Immature natural killer cell (primary cell): ENCODE measurements at regions not wholly inside any gene's neighbourhood (a gene's known extent, or its start where the extent isn't known, plus 50 kb on each side); places are given as distances from the start of the nearest gene placed in this dataset.

Source experiments
- DNase-seq, 3 donors: peaks; one replicate each; pipeline ENCODE4 v3.0.0; 2022; ENCODE audit warnings: mixed read lengths in 1 of 3
- H3K27ac Mint-ChIP-seq, 6 donors: one replicate each; pipeline ENCODE4 v1.8.0; 2020; ENCODE audit warnings: mixed read lengths in 6 of 6, mild to moderate bottlenecking in 5 of 6, inconsistent platforms in 4 of 6, moderate library complexity in 3 of 6
- H3K27me3 Mint-ChIP-seq, 3 donors: one replicate each; pipeline ENCODE4 v1.8.0; 2020 to 2021; ENCODE audit warnings: low read depth in 3 of 3, mild to moderate bottlenecking in 3 of 3, mixed read lengths in 3 of 3, moderate library complexity in 3 of 3, inconsistent platforms in 1 of 3
- H3K36me3 Mint-ChIP-seq, 3 donors: one replicate each; pipeline ENCODE4 v1.8.0; 2020; ENCODE audit warnings: mixed read lengths in 3 of 3, inconsistent platforms in 2 of 3, mild to moderate bottlenecking in 2 of 3
- H3K4me1 Mint-ChIP-seq, 2 donors: one replicate each; pipeline ENCODE4 v1.8.0; 2020; ENCODE audit warnings: inconsistent platforms in 2 of 2, mild to moderate bottlenecking in 2 of 2, mixed read lengths in 2 of 2, moderate library complexity in 1 of 2
- H3K4me3 Mint-ChIP-seq, 5 donors: one replicate each; pipeline ENCODE4 v1.8.0; 2020; ENCODE audit warnings: mild to moderate bottlenecking in 5 of 5, mixed read lengths in 5 of 5, inconsistent platforms in 3 of 5, moderate library complexity in 3 of 5
- H3K9me3 Mint-ChIP-seq, 6 donors: one replicate each; pipeline ENCODE4 v1.8.0; 2020; ENCODE audit warnings: mild to moderate bottlenecking in 6 of 6, mixed read lengths in 6 of 6, inconsistent platforms in 4 of 6, moderate library complexity in 3 of 6

DNA sequence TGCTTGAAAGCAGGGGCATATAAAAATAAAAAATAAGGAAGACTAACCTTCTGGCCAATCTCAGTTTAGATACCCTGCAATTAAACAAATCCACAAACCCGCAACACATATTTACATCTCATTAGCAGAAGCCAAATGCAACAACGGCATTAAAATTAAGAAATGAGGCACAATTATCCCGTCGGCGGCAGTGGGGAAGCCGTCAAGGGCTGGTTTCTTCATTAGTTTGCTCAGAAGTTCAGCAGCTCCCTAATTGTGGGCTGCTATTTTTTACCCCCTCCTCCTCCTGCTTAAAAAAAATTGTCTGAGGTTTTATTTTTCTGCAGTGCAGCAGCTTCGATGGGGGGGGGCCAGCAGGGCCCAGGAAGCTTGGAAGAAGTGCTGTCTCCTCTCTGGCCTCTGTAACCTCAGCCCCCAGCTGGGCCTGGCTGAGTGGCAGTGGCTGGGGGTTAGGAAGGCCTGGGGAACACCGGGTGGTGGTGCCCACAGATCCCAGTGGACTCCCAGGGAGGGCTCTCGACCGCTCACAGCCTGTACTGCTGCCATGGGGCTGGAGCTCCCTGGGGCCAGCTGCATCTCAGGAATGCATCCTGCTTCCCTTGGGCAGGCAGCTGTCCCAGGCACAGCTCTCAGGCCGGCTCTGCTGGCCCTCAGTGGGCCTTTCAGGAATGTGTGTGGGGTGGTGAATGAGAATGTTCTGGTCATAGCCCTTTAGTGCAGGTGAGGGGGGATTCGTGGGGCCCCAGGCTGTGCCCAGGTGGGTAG, 148.7 kb upstream of the B3GAT1 start:
- H3K27me3 Mint-ChIP-seq: peaks cover 0 to 3% (median 0%) of the 10 kb centered on the region in 3 donors
- H3K9me3 Mint-ChIP-seq: no peaks in the 10 kb centered on the region
- no peak for DNase-seq
- no peak overlapping the region for H3K4me3 Mint-ChIP-seq
- peaks cover 8 to 11% of the 10 kb centered on the region in 2 donors for H3K4me1 Mint-ChIP-seq
- H3K36me3 Mint-ChIP-seq: no peaks in the 10 kb centered on the region
- peak overlapping the region in 1 of 6 donors; percentile 18 for H3K27ac Mint-ChIP-seq

DNA sequence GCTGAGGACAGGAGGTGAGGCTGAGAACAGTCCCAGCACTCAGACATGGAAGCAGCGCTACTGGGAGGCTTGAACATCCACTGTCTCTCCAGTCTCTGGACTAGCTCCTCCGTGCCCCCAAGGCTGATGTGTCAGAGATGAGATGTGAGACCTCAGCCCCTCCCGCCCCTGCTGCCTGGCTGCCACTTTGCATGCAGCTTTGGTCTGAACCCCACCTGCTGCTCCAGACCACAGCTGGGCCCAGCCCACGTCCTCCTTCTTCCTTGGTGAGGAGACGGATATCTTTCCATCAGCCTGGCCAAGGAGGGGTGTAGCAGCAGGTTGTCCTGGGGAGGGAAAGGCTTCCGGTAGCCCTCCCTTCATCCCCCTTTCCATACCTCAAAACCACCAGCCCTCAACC, 148.0 kb upstream of the B3GAT1 start:
- Mint-ChIP-seq H3K9me3 (no peaks in the 10 kb centered on the region), H3K27me3 (peaks cover 0 to 5% (median 3%) of the 10 kb centered on the region in 3 donors), H3K36me3 (no peaks in the 10 kb centered on the region), H3K4me1 (peaks cover 8 to 11% of the 10 kb centered on the region in 2 donors), H3K27ac (no peak overlapping the region), H3K4me3 (no peak overlapping the region)
- no peak for DNase-seq

DNA sequence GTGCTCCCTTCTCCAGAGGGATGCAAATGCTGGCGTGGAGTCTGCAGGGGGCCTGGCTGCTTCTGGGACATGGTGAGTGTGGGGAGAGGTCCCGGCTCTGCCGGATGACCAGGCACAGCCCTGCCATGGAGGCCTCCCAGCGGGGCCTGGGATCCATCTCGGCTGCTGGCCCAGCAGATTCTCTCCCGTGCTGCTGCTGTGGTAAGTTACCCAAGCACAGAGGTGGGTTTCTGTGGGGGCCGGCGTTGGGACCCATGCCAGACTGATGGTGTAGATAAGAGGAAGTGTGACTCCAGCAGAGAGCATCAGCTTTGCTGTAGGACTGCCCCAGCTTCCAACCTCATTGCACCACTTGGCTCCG, 147.5 kb upstream of the B3GAT1 start:
- H3K36me3 Mint-ChIP-seq: no peaks in the 10 kb centered on the region

GRCh38 chr11:134558916-134559601, 147.0 kb upstream of the B3GAT1 start:
- H3K4me3 Mint-ChIP-seq: no peak overlapping the region
- H3K4me1 Mint-ChIP-seq: peaks cover 8 to 11% of the 10 kb centered on the region in 2 donors
- no peak for DNase-seq
- H3K9me3 Mint-ChIP-seq: no peaks in the 10 kb centered on the region
- H3K27me3 Mint-ChIP-seq: peaks cover 0 to 5% (median 3%) of the 10 kb centered on the region in 3 donors
- peak overlapping the region in 1 of 6 donors; percentile 45 for H3K27ac Mint-ChIP-seq
- H3K36me3 Mint-ChIP-seq: no peaks in the 10 kb centered on the region

More for the DNA sequence above, 147.5 kb upstream of the B3GAT1 start:
- peak overlapping the region in 1 of 6 donors; percentile 45 for H3K27ac Mint-ChIP-seq
- H3K27me3 Mint-ChIP-seq: peaks cover 0 to 5% (median 3%) of the 10 kb centered on the region in 3 donors
- no peaks in the 10 kb centered on the region for H3K9me3 Mint-ChIP-seq
- no peak overlapping the region for H3K4me3 Mint-ChIP-seq
- H3K4me1 Mint-ChIP-seq: peaks cover 8 to 11% of the 10 kb centered on the region in 2 donors
- DNase-seq: no peak

- peaks cover 0 to 5% (median 3%) of the 10 kb centered on the region in 3 donors for H3K27me3 Mint-ChIP-seq
- H3K36me3 Mint-ChIP-seq: no peaks in the 10 kb centered on the region
- H3K27ac Mint-ChIP-seq: peak overlapping the region in 2 of 6 donors; percentile 20 to 36
- no peaks in the 10 kb centered on the region for H3K9me3 Mint-ChIP-seq
- H3K4me3 Mint-ChIP-seq: no peak overlapping the region
- H3K4me1 Mint-ChIP-seq: peaks cover 8 to 11% of the 10 kb centered on the region in 2 donors
- DNase-seq: no peak
Observed at GRCh38 chr11:134558258-134558835, 146.3 kb upstream of the B3GAT1 start.

DNA sequence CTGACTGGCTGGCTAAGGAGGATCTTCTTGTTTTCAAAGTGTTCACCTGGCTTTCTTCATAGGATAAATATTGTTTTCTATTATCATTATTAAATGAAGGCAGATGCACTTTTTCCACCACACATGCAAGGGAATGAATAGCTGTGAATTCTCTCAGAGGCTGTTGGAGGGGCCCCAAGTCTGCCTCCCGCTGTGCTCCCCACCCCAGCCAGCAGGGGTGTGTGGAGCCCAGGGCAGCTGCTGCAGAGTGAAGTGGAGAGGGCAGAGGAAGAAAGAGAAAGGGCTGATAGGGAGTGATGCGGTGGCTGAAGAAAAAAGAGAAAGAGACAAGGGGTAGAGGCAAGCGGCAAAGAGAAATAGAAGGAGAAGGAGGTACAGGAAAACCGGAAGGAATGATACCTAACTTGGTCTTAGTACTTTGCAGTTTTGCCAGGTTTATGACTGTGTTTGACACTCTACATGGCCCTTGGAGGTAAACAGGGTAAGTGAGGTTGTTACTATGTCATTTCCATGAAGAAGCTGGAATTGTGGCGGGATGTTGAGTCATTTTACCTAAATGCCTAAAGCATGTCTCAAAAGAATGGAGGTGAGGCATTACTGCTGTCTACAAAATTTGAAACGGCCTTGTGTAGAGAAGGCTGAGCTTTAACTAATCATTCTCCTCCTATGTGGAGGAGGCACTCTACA, 145.7 kb upstream of the B3GAT1 start:
- Mint-ChIP-seq H3K27ac (no peak overlapping the region), H3K36me3 (no peaks in the 10 kb centered on the region), H3K4me1 (peaks cover 8 to 11% of the 10 kb centered on the region in 2 donors), H3K27me3 (peaks cover 0 to 5% (median 3%) of the 10 kb centered on the region in 3 donors), H3K9me3 (no peaks in the 10 kb centered on the region), H3K4me3 (no peak overlapping the region)
- no peak for DNase-seq

- Mint-ChIP-seq H3K9me3 (no peaks in the 10 kb centered on the region), H3K27me3 (peaks cover 2 to 9% (median 3%) of the 10 kb centered on the region in 3 donors), H3K4me3 (no peak overlapping the region), H3K27ac (no peak overlapping the region), H3K36me3 (no peaks in the 10 kb centered on the region), H3K4me1 (peaks cover 8 to 11% of the 10 kb centered on the region in 2 donors)
- no peak for DNase-seq
Observed at GRCh38 chr11:134556186-134556585, 144.1 kb upstream of the B3GAT1 start.

DNA sequence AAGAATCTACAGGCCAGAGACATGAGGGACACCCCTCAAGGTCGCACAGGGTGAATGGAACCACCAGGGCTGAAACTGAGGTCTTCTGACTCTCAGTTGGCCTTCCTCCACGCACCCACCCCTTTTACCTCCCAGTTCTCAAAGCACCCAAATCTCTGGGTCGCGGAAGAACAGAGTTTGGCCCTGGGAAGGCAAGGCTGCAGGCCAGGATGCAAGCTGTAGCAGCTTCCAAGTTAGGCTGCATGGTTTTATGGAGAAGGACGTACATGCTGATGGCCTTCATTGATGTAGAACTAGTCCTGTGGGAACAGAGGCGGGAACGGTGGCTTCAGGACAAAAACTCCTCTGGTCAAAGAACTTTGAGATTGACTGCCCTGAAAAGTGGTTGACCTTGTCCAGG, 143.5 kb upstream of the B3GAT1 start:
- Mint-ChIP-seq H3K4me3 (no peak overlapping the region), H3K27me3 (peaks cover 2 to 10% (median 5%) of the 10 kb centered on the region in 3 donors), H3K9me3 (peaks cover 0 to 2% (median 0%) of the 10 kb centered on the region in 6 donors), H3K36me3 (no peaks in the 10 kb centered on the region), H3K27ac (no peak overlapping the region), H3K4me1 (peaks cover 8 to 10% of the 10 kb centered on the region in 2 donors)
- DNase-seq: no peak

DNA sequence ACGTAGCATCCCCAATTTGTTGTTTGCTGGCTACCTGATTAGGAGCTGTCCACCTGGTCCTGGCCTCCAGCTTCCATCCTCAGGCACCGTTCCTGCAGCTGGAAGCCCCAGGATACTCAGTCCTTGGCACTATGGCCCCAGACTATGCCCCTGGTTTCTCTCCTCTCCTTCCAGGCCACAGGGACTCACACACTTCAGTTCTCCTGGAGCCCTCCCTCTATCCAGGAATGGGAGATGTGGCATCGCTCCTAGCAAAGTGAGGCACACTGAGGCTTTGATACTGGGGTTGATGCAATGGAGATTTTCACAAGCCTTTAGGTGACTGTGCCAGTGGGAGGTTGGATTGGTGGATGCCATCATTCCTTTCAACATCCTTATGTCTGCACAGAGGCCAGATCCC, 142.8 kb upstream of the B3GAT1 start:
- Mint-ChIP-seq H3K4me1 (peaks cover 2 to 4% of the 10 kb centered on the region in 2 donors), H3K4me3 (no peak overlapping the region), H3K36me3 (no peaks in the 10 kb centered on the region), H3K9me3 (peaks cover 0 to 4% (median 0%) of the 10 kb centered on the region in 6 donors), H3K27me3 (peaks cover 2 to 12% (median 5%) of the 10 kb centered on the region in 3 donors), H3K27ac (no peak overlapping the region)
- DNase-seq: no peak

DNA sequence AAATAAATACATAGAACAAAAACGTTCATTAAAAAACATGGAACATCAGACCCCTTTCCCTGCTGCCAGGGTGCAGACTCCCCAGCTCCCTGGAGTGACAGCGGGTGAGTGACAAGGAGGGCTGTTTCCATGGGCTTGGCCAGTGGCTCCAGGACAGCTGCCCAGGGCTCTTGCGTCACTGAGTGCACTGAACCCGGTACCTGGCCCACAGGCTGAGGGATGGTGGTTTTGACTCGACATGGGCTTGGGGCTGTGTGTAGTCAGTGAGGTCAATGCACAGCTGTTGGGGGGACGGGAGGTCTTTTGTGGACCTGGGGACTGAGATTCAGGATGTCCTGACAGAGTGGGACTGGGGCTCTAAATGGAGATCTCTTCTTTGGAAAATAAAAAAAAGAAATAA, 142.1 kb upstream of the B3GAT1 start:
- Mint-ChIP-seq H3K36me3 (no peaks in the 10 kb centered on the region), H3K4me1 (no peaks in the 10 kb centered on the region), H3K9me3 (peaks cover 0 to 4% (median 0%) of the 10 kb centered on the region in 6 donors), H3K4me3 (no peak overlapping the region), H3K27me3 (peaks cover 2 to 12% (median 5%) of the 10 kb centered on the region in 3 donors), H3K27ac (no peak overlapping the region)
- no peak for DNase-seq

- Mint-ChIP-seq H3K4me1 (no peaks in the 10 kb centered on the region), H3K4me3 (no peak overlapping the region), H3K27ac (no peak overlapping the region), H3K36me3 (no peaks in the 10 kb centered on the region), H3K9me3 (peaks cover 0 to 4% (median 0%) of the 10 kb centered on the region in 6 donors), H3K27me3 (peaks cover 2 to 12% (median 4%) of the 10 kb centered on the region in 3 donors)
- DNase-seq: no peak
Observed at GRCh38 chr11:134552749-134553148, 140.7 kb upstream of the B3GAT1 start.

- no peaks in the 10 kb centered on the region for H3K36me3 Mint-ChIP-seq
- no peak overlapping the region for H3K4me3 Mint-ChIP-seq
- H3K27ac Mint-ChIP-seq: no peak overlapping the region
- peaks cover 0 to 3% (median 0%) of the 10 kb centered on the region in 6 donors for H3K9me3 Mint-ChIP-seq
- H3K4me1 Mint-ChIP-seq: no peaks in the 10 kb centered on the region
- DNase-seq: no peak
- peaks cover 2 to 20% (median 8%) of the 10 kb centered on the region in 3 donors for H3K27me3 Mint-ChIP-seq
Observed at GRCh38 chr11:134545521-134545920, 133.5 kb upstream of the B3GAT1 start.

DNA sequence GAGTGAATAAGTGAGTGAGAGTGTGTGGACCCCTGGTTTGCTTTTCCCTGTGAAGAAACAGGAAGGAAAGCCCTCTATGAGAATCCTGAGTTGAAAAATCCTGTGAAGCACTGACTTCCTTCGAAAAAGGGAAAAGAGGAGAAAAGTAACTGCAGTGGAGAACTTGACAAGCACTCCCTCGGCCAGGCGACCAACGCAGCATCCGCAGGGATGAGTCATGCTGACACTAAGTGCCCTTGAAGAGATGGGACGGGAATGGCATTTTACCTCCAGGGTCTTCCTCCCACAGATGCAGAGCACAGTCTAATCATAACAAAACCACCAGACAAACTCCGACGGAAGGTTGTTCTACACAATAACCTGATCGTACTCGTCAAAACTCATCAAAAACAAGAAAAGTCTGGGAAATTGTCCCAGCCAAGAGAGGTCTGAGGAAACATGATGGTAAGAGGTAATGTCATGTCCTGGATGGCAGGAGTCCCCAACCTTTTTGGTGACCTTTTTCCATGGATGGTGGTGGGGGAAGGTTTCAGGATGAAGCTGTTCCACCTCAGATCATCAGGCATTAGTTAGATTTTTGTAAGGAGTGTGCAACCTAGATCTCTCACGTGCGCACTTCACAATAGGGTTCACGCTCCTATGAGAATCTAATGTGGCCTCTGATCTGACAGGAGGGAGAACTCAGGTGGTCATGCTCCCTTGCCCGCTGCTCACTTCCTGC, 132.2 kb upstream of the B3GAT1 start:
- H3K27me3 Mint-ChIP-seq: peaks cover 2 to 17% (median 8%) of the 10 kb centered on the region in 3 donors
- H3K9me3 Mint-ChIP-seq: no peaks in the 10 kb centered on the region
- no peaks in the 10 kb centered on the region for H3K4me1 Mint-ChIP-seq
- H3K27ac Mint-ChIP-seq: peak overlapping the region in 1 of 6 donors; percentile 46
- no peaks in the 10 kb centered on the region for H3K36me3 Mint-ChIP-seq
- no peak for DNase-seq
- no peak overlapping the region for H3K4me3 Mint-ChIP-seq
